HCT116 (cell line): ENCODE measurements at regions not wholly inside any gene's neighbourhood (a gene's known extent, or its start where the extent isn't known, plus 50 kb on each side); places are given as distances from the start of the nearest gene placed in this dataset.

Source experiments
- CTCF ChIP-seq, 3 experiments: fragments of 200-600 bp in 1 of 3; sonication (generic) in 1 of 3; IDR thresholded peaks in 2 of 3; conservative IDR thresholded peaks in 1 of 3; 2 replicates each; pipeline ENCODE4 v1.5.1; 2012 to 2017; ENCODE audit warnings: low read depth in 2 of 3, low read length in 2 of 3, antibody characterized with exemption in 1 of 3, borderline replicate concordance in 1 of 3, control low read depth in 1 of 3, mild to moderate bottlenecking in 1 of 3, mixed read lengths in 1 of 3, mixed run types in 1 of 3, moderate library complexity in 1 of 3; ENCODE audit not compliant: insufficient read depth in 1 of 3
- POLR2AphosphoS5 ChIP-seq: IDR thresholded peaks from 2 replicates; pipeline ENCODE4 v1.6.1; 2011; ENCODE audit warnings: mild to moderate bottlenecking, low read depth, low read length, moderate library complexity

DNA sequence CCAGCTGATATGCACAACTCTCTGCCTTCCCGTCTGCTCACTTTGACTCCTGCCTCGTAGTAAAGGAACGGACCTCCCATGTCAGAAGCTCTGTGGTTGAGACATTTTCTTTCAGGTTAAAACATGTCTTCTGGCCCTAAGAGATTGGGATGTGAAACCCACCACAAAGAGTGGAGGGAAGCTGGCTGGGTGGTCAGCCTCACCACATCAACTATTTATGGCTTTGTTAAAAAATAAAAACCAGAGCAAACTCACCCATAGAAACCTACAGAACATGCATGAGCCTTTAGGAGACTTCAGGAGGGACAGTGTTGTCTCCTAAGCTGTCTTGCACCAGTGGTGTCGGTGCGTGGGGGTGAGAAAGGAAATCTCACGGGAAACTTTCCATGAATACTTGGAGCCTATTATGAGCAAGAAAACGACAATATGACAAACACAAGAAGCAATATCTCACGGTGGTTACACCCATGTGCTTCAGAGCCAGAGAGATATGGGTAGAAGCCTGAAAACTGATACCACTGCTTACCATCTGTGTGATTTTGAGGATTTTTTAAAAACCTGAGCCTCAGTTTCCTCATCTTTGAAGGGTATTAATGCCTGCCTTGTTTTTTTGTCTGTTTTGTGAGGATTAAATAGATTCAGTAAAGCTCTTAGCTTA is 61.7 kb upstream of the XYLT1 start:
- TF ChIP-seq POLR2AphosphoS5 (no peak), CTCF (IDR thresholded peaks at IDR 0.05 in 2 of 3, conservative IDR thresholded peaks at IDR 0.05 in 1 of 3; ENCODE audit: borderline replicate concordance in 1 of 3, insufficient read depth in 1 of 3, low read depth in 2 of 3, low read length in 2 of 3) (no peak)
